ENCODE measurements at regions not wholly inside any gene's neighbourhood (a gene's known extent, or its start where the extent isn't known, plus 50 kb on each side); places are given as distances from the start of the nearest gene placed in this dataset.

DNA sequence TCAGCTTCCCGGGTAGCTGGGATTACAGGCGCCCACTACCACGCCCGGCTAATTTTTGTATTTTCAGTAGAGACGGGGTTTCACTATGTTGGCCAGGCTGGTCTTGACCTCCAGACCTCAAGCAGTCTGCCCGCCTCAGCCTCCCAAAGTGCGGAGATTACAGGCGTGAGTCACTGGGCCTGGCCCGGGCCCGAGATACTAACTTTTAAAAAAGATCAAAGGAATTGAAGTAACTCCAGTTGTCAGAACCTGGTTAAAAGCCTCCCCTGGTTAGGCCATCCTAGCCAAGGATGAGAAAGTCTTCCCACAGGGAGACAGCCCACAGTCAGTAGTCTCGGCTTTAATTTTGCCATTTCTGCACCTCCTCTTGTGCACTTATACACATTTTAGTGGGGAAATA, 212.3 kb upstream of the MCTP2 start:
- ATAC-seq = no peak
- Histone ChIP-seq H2AFZ (ENCODE audit: control insufficient read depth, low read depth, low read length) (no peak overlapping the region), H3K4me2 (ENCODE audit: control insufficient read depth, insufficient read depth) (no peak overlapping the region), H3K79me2 (ENCODE audit: control insufficient read depth, insufficient read depth, low read length) (no peaks in the 10 kb centered on the region), H3K4me3 (no peak overlapping the region), H3K9ac (ENCODE audit: control insufficient read depth, insufficient read depth, low read length) (no peak overlapping the region), H3K27me3 (replicated peaks in 1 of 2; ENCODE audit: control insufficient read depth in 2 of 2, insufficient read depth in 2 of 2, low read length in 1 of 2) (no peaks in the 10 kb centered on the region), H3K36me3 (ENCODE audit: control insufficient read depth in 2 of 2, insufficient read depth in 2 of 2, low read length in 1 of 2) (no peaks in the 10 kb centered on the region), H3K27ac (ENCODE audit: control insufficient read depth, insufficient read depth) (no peak overlapping the region), H3K4me1 (ENCODE audit: control insufficient read depth, insufficient read depth, low read length) (no peaks in the 10 kb centered on the region), H4K20me1 (ENCODE audit: control insufficient read depth, insufficient read depth) (no peaks in the 10 kb centered on the region), H3K9me3 (replicated peaks; ENCODE audit: control insufficient read depth, insufficient read depth, low read length) (no peaks in the 10 kb centered on the region; the same call in 2 of the 3 replicates)
- SMC1A ChIA-PET (ENCODE audit: uncharacterized antibody, unreplicated experiment) = no interaction called here
- no peak for TF ChIP-seq ZNF217 (IDR thresholded peaks at IDR 0.05)
- TF ChIP-seq, protein P1, sequence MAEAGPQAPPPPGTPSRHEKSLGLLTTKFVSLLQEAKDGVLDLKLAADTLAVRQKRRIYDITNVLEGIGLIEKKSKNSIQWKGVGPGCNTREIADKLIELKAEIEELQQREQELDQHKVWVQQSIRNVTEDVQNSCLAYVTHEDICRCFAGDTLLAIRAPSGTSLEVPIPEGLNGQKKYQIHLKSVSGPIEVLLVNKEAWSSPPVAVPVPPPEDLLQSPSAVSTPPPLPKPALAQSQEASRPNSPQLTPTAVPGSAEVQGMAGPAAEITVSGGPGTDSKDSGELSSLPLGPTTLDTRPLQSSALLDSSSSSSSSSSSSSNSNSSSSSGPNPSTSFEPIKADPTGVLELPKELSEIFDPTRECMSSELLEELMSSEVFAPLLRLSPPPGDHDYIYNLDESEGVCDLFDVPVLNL (IDR thresholded peaks at IDR 0.05; ENCODE audit: low read depth, low read length) = no peak
- TF ChIP-seq BCL11A (IDR thresholded peaks at IDR 0.05; ENCODE audit: low read depth, low read length) = no peak
- TF ChIP-seq ZZZ3 (IDR thresholded peaks at IDR 0.05; ENCODE audit: control insufficient read depth, insufficient read length, low read depth) = no peak
- TF ChIP-seq NFXL1 (IDR thresholded peaks at IDR 0.05; ENCODE audit: borderline replicate concordance) = no peak
- TF ChIP-seq, protein P2, sequence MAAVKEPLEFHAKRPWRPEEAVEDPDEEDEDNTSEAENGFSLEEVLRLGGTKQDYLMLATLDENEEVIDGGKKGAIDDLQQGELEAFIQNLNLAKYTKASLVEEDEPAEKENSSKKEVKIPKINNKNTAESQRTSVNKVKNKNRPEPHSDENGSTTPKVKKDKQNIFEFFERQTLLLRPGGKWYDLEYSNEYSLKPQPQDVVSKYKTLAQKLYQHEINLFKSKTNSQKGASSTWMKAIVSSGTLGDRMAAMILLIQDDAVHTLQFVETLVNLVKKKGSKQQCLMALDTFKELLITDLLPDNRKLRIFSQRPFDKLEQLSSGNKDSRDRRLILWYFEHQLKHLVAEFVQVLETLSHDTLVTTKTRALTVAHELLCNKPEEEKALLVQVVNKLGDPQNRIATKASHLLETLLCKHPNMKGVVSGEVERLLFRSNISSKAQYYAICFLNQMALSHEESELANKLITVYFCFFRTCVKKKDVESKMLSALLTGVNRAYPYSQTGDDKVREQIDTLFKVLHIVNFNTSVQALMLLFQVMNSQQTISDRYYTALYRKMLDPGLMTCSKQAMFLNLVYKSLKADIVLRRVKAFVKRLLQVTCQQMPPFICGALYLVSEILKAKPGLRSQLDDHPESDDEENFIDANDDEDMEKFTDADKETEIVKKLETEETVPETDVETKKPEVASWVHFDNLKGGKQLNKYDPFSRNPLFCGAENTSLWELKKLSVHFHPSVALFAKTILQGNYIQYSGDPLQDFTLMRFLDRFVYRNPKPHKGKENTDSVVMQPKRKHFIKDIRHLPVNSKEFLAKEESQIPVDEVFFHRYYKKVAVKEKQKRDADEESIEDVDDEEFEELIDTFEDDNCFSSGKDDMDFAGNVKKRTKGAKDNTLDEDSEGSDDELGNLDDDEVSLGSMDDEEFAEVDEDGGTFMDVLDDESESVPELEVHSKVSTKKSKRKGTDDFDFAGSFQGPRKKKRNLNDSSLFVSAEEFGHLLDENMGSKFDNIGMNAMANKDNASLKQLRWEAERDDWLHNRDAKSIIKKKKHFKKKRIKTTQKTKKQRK (IDR thresholded peaks at IDR 0.05; ENCODE audit: low read depth, low read length) = no peak
- no peak for TF ChIP-seq ZNF274 (IDR thresholded peaks at IDR 0.05; ENCODE audit: insufficient read depth, insufficient read length)
- TF ChIP-seq, protein P3, sequence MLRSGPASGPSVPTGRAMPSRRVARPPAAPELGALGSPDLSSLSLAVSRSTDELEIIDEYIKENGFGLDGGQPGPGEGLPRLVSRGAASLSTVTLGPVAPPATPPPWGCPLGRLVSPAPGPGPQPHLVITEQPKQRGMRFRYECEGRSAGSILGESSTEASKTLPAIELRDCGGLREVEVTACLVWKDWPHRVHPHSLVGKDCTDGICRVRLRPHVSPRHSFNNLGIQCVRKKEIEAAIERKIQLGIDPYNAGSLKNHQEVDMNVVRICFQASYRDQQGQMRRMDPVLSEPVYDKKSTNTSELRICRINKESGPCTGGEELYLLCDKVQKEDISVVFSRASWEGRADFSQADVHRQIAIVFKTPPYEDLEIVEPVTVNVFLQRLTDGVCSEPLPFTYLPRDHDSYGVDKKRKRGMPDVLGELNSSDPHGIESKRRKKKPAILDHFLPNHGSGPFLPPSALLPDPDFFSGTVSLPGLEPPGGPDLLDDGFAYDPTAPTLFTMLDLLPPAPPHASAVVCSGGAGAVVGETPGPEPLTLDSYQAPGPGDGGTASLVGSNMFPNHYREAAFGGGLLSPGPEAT (IDR thresholded peaks at IDR 0.05; ENCODE audit: low read depth) = no peak
- no peak for TF ChIP-seq ASH2L (IDR thresholded peaks at IDR 0.05; ENCODE audit: borderline replicate concordance, low read depth)
- TF ChIP-seq YBX1 (IDR thresholded peaks at IDR 0.05) = no peak
- TF ChIP-seq MTA2 (IDR thresholded peaks at IDR 0.05; ENCODE audit: low read depth) = no peak
- POLR2A ChIA-PET = no interaction called here
- FAIRE-seq = no peak
- CTCF ChIA-PET = no interaction called here
- BruUV-seq (replicated peaks) = no TSS peak
- WGBS (ENCODE audit: insufficient coverage, insufficient replicate concordance, low lambda C conversion rate, missing lambda C conversion rate) = 55% methylated on average over 11 of the region's 11 CpGs
- RAD21 ChIA-PET (ENCODE audit: unreplicated experiment) = no interaction called here
- DNase-seq (ENCODE audit: low read depth, low spot score) = no peak
- intact Hi-C loops (cut with micrococcal nuclease; ENCODE audit: unreplicated experiment) = no loop called here
- in situ Hi-C loops (cut with MboI) = no loop called here

All from GM12878 (cell line).